GM21825 (cell line): ENCODE measurements at regions not wholly inside any gene's neighbourhood (a gene's known extent, or its start where the extent isn't known, plus 50 kb on each side); places are given as distances from the start of the nearest gene placed in this dataset.

ENCODE experiments used
- ATAC-seq: cut with Tn5 transposase; IDR thresholded peaks from one replicate; pipeline ENCODE4 v1.9.1; 2021; ENCODE audit warnings: mild to moderate bottlenecking, moderate library complexity; ENCODE audit not compliant: unreplicated experiment

DNA sequence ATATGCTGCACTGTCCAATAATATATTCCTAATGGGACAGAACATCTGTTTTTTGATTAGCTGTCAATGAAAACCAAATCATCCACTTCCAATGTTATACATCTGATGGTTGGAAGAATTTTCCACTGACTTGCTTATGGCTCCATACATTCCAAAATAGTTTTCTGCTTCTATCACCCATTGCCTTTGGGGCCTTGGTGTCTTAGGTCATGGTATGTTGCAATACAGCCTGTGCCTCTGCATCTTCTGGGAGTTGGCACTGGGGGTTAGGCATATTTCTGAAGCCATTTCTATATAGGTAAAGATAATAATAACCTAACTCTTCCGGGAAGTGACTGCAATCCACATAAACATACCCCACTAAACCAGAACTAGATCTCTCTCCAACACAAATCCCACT, 53.2 kb upstream of the NR3C2 start:
- no peak for ATAC-seq
